GM18520 (cell line): ENCODE measurements at regions not wholly inside any gene's neighbourhood (a gene's known extent, or its start where the extent isn't known, plus 50 kb on each side); places are given as distances from the start of the nearest gene placed in this dataset.
"Not testable (repeated sequence)": the region's sequence is repeated elsewhere in the genome, so short reads cannot be mapped to it uniquely, and the experiment has no call there.

Source experiments
- ATAC-seq: cut with Tn5 transposase; IDR thresholded peaks from one replicate; pipeline ENCODE4 v1.9.1; 2021; ENCODE audit not compliant: unreplicated experiment

GRCh38 chr13:73327579-73327978 is 268.8 kb downstream of the KLF5 start:
- ATAC-seq: no peak

- ATAC-seq: peak; percentile 45
Measured at GRCh38 chr13:73325723-73326558, 267.1 kb downstream of the KLF5 start.

- no peak for ATAC-seq
Measured at GRCh38 chr13:73324842-73325722, 266.3 kb downstream of the KLF5 start.

GRCh38 chr13:73323615-73324014 is 264.8 kb downstream of the KLF5 start:
- ATAC-seq: no peak

GRCh38 chr13:73321043-73321442 is 262.2 kb downstream of the KLF5 start:
- no peak for ATAC-seq

- no peak for ATAC-seq
Measured at GRCh38 chr13:73317140-73317539, 258.3 kb downstream of the KLF5 start.

GRCh38 chr13:73310366-73310765 is 251.6 kb downstream of the KLF5 start:
- no peak for ATAC-seq

GRCh38 chr13:73307481-73307880 is 248.7 kb downstream of the KLF5 start:
- ATAC-seq: no peak

- no peak for ATAC-seq
Measured at GRCh38 chr13:73306688-73307087, 247.9 kb downstream of the KLF5 start.

- ATAC-seq: no peak
Measured at GRCh38 chr13:73304442-73304841, 245.6 kb downstream of the KLF5 start.

GRCh38 chr13:73303851-73304250 is 245.0 kb downstream of the KLF5 start:
- no peak for ATAC-seq

- not testable (repeated sequence) for ATAC-seq
Measured at GRCh38 chr13:73301622-73302021, 242.8 kb downstream of the KLF5 start.

- no peak for ATAC-seq
Measured at GRCh38 chr13:73300718-73301425, 242.1 kb downstream of the KLF5 start.

- ATAC-seq: no peak
Measured at GRCh38 chr13:73299787-73300186, 241.0 kb downstream of the KLF5 start.

GRCh38 chr13:73293913-73294523 is 235.2 kb downstream of the KLF5 start:
- ATAC-seq: no peak

- no peak for ATAC-seq
Measured at GRCh38 chr13:73292127-73292526, 233.3 kb downstream of the KLF5 start.

- no peak for ATAC-seq
Measured at GRCh38 chr13:73290844-73291243, 232.0 kb downstream of the KLF5 start.

- ATAC-seq: no peak
Measured at GRCh38 chr13:73288596-73288995, 229.8 kb downstream of the KLF5 start.

- no peak for ATAC-seq
Measured at GRCh38 chr13:73287831-73288230, 229.0 kb downstream of the KLF5 start.

- ATAC-seq: no peak
Measured at GRCh38 chr13:73286942-73287620, 228.3 kb downstream of the KLF5 start.
